MM.1S (cell line): ENCODE measurements at regions not wholly inside any gene's neighbourhood (a gene's known extent, or its start where the extent isn't known, plus 50 kb on each side); places are given as distances from the start of the nearest gene placed in this dataset.

Source experiments
- DNase-seq: peaks from one replicate; pipeline ENCODE4 v3.0.0-alpha.2; 2015
- H2AFZ ChIP-seq: fragments of 300-600 bp; sonication (generic); 2 replicates; pipeline ENCODE4 v1.6.0; 2016; ENCODE audit warnings: antibody characterized with exemption, low read length
- H3F3A ChIP-seq: fragments of 300-600 bp; sonication (generic); 2 replicates; pipeline ENCODE4 v1.6.1; 2016; ENCODE audit warnings: mild to moderate bottlenecking, antibody characterized with exemption, low read length, moderate library complexity, mixed read lengths; ENCODE audit not compliant: insufficient read depth
- H3K27ac ChIP-seq: fragments of 300-600 bp; sonication (generic); 2 replicates; pipeline ENCODE4 v1.5.1; 2016; ENCODE audit warnings: mild to moderate bottlenecking, low read length
- H3K27me3 ChIP-seq: fragments of 300-600 bp; sonication (generic); replicated peaks from 2 replicates; pipeline ENCODE4 v1.6.0; 2016; ENCODE audit warnings: low read length; ENCODE audit not compliant: insufficient read depth
- H3K36me3 ChIP-seq: fragments of 300-600 bp; sonication (generic); replicated peaks from 2 replicates; pipeline ENCODE4 v1.6.1; 2016; ENCODE audit warnings: mild to moderate bottlenecking, low read length, mixed read lengths; ENCODE audit not compliant: insufficient read depth
- H3K4me1 ChIP-seq: fragments of 300-600 bp; sonication (generic); 2 replicates; pipeline ENCODE4 v1.6.1; 2016; ENCODE audit warnings: low read length, mixed read lengths
- H3K4me2 ChIP-seq: fragments of 300-600 bp; sonication (generic); 2 replicates; pipeline ENCODE4 v1.6.0; 2016; ENCODE audit warnings: low read depth, low read length
- H3K4me3 ChIP-seq: fragments of 300-600 bp; sonication (generic); 2 replicates; pipeline ENCODE4 v1.5.1; 2016; ENCODE audit warnings: low read length, mixed read lengths
- H3K79me2 ChIP-seq: fragments of 300-600 bp; sonication (generic); 2 replicates; pipeline ENCODE4 v1.6.1; 2016; ENCODE audit warnings: mixed run types, low read length, mixed read lengths
- H3K9ac ChIP-seq: fragments of 300-600 bp; sonication (generic); 2 replicates; pipeline ENCODE4 v1.6.1; 2016; ENCODE audit warnings: low read length, mixed read lengths
- H3K9me2 ChIP-seq: fragments of 300-600 bp; sonication (generic); replicated peaks from 2 replicates; pipeline ENCODE4 v1.6.1; 2016; ENCODE audit warnings: mild to moderate bottlenecking, low read length, mixed read lengths; ENCODE audit not compliant: insufficient read depth
- H3K9me3 ChIP-seq: fragments of 300-600 bp; sonication (generic); replicated peaks from 2 replicates; pipeline ENCODE4 v1.6.1; 2016; ENCODE audit warnings: mild to moderate bottlenecking, low read length, mixed read lengths; ENCODE audit not compliant: insufficient read depth
- H4K20me1 ChIP-seq: fragments of 300-600 bp; sonication (generic); 2 replicates; pipeline ENCODE4 v1.6.1; 2016; ENCODE audit warnings: mild to moderate bottlenecking, low read length, moderate library complexity, mixed read lengths; ENCODE audit not compliant: insufficient read depth
- CTCF ChIP-seq: fragments of 300-600 bp; sonication (generic); IDR thresholded peaks from 2 replicates; pipeline ENCODE4 v1.5.1; 2016; ENCODE audit warnings: antibody characterized with exemption, low read length, mixed read lengths
- EZH2 ChIP-seq: fragments of 300-600 bp; sonication (generic); optimal IDR thresholded peaks from 2 replicates; pipeline ENCODE3; 2017; ENCODE audit warnings: low read depth, mild to moderate bottlenecking, antibody characterized with exemption, low read length, mixed read lengths
- EZH2phosphoT487 ChIP-seq: fragments of 300-600 bp; sonication (generic); IDR thresholded peaks from 2 replicates; pipeline ENCODE4 v1.6.1; 2018; ENCODE audit warnings: antibody characterized with exemption, low read length

GRCh38 chr5:167827766-167828165 lies 463.7 kb upstream of the WWC1 start:
- Histone ChIP-seq H3F3A (no peaks in the 10 kb centered on the region), H3K9me3 (no peaks in the 10 kb centered on the region), H2AFZ (no peak overlapping the region), H3K4me2 (no peak overlapping the region), H3K27me3 (no peaks in the 10 kb centered on the region), H3K4me1 (no peaks in the 10 kb centered on the region), H3K27ac (no peak overlapping the region), H3K9me2 (no peaks in the 10 kb centered on the region), H3K79me2 (no peaks in the 10 kb centered on the region), H3K9ac (no peak overlapping the region), H3K36me3 (no peaks in the 10 kb centered on the region), H3K4me3 (no peak overlapping the region), H4K20me1 (no peaks in the 10 kb centered on the region)
- no peak for DNase-seq
- TF ChIP-seq EZH2 (no peak), CTCF (no peak), EZH2phosphoT487 (no peak)

GRCh38 chr5:167831754-167832504 lies 459.5 kb upstream of the WWC1 start:
- TF ChIP-seq CTCF, result no peak
- no peak for TF ChIP-seq EZH2
- TF ChIP-seq EZH2phosphoT487, result no peak
- H3K4me1 ChIP-seq, result no peaks in the 10 kb centered on the region
- no peaks in the 10 kb centered on the region for H4K20me1 ChIP-seq
- H3K4me3 ChIP-seq, result no peak overlapping the region
- no peak overlapping the region for H2AFZ ChIP-seq
- H3K4me2 ChIP-seq, result no peak overlapping the region
- no peaks in the 10 kb centered on the region for H3F3A ChIP-seq
- no peaks in the 10 kb centered on the region for H3K9me3 ChIP-seq
- DNase-seq, result no peak
- no peak overlapping the region for H3K9ac ChIP-seq
- no peak overlapping the region for H3K27ac ChIP-seq
- no peaks in the 10 kb centered on the region for H3K79me2 ChIP-seq
- H3K27me3 ChIP-seq, result no peaks in the 10 kb centered on the region
- no peaks in the 10 kb centered on the region for H3K36me3 ChIP-seq
- H3K9me2 ChIP-seq, result no peaks in the 10 kb centered on the region

GRCh38 chr5:167832609-167833008 lies 458.8 kb upstream of the WWC1 start:
- no peak overlapping the region for H3K27ac ChIP-seq
- no peaks in the 10 kb centered on the region for H4K20me1 ChIP-seq
- no peak overlapping the region for H2AFZ ChIP-seq
- no peak for TF ChIP-seq CTCF
- TF ChIP-seq EZH2, result no peak
- no peak for TF ChIP-seq EZH2phosphoT487
- H3K9ac ChIP-seq, result no peak overlapping the region
- H3K79me2 ChIP-seq, result no peaks in the 10 kb centered on the region
- no peaks in the 10 kb centered on the region for H3K9me2 ChIP-seq
- H3F3A ChIP-seq, result no peaks in the 10 kb centered on the region
- H3K27me3 ChIP-seq, result no peaks in the 10 kb centered on the region
- DNase-seq, result no peak
- no peaks in the 10 kb centered on the region for H3K9me3 ChIP-seq
- H3K4me3 ChIP-seq, result no peak overlapping the region
- H3K36me3 ChIP-seq, result no peaks in the 10 kb centered on the region
- H3K4me1 ChIP-seq, result no peaks in the 10 kb centered on the region
- no peak overlapping the region for H3K4me2 ChIP-seq
